22Rv1 (cell line): ENCODE measurements at regions not wholly inside any gene's neighbourhood (a gene's known extent, or its start where the extent isn't known, plus 50 kb on each side); places are given as distances from the start of the nearest gene placed in this dataset.
"Not testable (repeated sequence)": the region's sequence is repeated elsewhere in the genome, so short reads cannot be mapped to it uniquely, and the experiment has no call there.

ENCODE experiments used
- ZFX ChIP-seq: fragments of 450-650 bp; IDR thresholded peaks from 2 replicates; pipeline ENCODE4 v1.6.1; 2017; ENCODE audit warnings: antibody characterized with exemption, borderline replicate concordance
- TF ChIP-seq, protein P1 (sequence below): fragments of 450-650 bp; IDR thresholded peaks from 2 replicates; pipeline ENCODE4 v1.5.1; 2017; ENCODE audit warnings: mild to moderate bottlenecking

DNA sequence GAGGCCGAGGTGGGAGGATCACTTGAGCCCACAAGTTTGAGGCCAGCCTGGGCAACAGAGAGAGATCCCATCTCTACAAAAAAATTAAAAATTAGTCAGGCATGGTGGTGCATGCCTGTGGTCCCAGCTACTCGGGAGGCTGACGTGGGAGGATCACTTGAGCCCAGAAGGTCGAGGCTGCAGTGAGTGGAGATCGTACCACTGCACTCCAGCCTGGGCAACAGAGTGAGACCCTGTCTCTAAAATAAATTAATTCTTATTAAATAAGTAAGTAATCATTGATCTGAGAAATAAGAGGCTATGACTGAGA is 452.6 kb downstream of the SOX9 start:
- TF ChIP-seq, protein P1, sequence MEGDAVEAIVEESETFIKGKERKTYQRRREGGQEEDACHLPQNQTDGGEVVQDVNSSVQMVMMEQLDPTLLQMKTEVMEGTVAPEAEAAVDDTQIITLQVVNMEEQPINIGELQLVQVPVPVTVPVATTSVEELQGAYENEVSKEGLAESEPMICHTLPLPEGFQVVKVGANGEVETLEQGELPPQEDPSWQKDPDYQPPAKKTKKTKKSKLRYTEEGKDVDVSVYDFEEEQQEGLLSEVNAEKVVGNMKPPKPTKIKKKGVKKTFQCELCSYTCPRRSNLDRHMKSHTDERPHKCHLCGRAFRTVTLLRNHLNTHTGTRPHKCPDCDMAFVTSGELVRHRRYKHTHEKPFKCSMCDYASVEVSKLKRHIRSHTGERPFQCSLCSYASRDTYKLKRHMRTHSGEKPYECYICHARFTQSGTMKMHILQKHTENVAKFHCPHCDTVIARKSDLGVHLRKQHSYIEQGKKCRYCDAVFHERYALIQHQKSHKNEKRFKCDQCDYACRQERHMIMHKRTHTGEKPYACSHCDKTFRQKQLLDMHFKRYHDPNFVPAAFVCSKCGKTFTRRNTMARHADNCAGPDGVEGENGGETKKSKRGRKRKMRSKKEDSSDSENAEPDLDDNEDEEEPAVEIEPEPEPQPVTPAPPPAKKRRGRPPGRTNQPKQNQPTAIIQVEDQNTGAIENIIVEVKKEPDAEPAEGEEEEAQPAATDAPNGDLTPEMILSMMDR = not testable (repeated sequence)
- not testable (repeated sequence) for TF ChIP-seq ZFX
